HG02623 (cell line): ENCODE measurements at regions not wholly inside any gene's neighbourhood (a gene's known extent, or its start where the extent isn't known, plus 50 kb on each side); places are given as distances from the start of the nearest gene placed in this dataset.
"Not testable (repeated sequence)": the region's sequence is repeated elsewhere in the genome, so short reads cannot be mapped to it uniquely, and the experiment has no call there.

Source experiments
- ATAC-seq: cut with Tn5 transposase; IDR thresholded peaks from one replicate; pipeline ENCODE4 v1.9.1; 2021; ENCODE audit warnings: moderate library complexity; ENCODE audit not compliant: unreplicated experiment

- no peak for ATAC-seq
These were observed 62.0 kb upstream of the ST3GAL6 start for GRCh38 chr3:98701071-98701675.

GRCh38 chr3:98702166-98702565 is 61.0 kb upstream of the ST3GAL6 start:
- no peak for ATAC-seq

- ATAC-seq = no peak
These were observed 57.9 kb upstream of the ST3GAL6 start for GRCh38 chr3:98705212-98705611.

GRCh38 chr3:98705694-98706093 is 57.4 kb upstream of the ST3GAL6 start:
- no peak for ATAC-seq

- ATAC-seq = not testable (repeated sequence)
These were observed 54.5 kb upstream of the ST3GAL6 start for GRCh38 chr3:98708681-98709080.

- no peak for ATAC-seq
These were observed 53.7 kb upstream of the ST3GAL6 start for GRCh38 chr3:98709441-98709840.

- no peak for ATAC-seq
These were observed 53.0 kb upstream of the ST3GAL6 start for GRCh38 chr3:98710067-98710659.

- no peak for ATAC-seq
These were observed 51.7 kb upstream of the ST3GAL6 start for GRCh38 chr3:98711426-98711825.

GRCh38 chr3:98712726-98713125 is 50.4 kb upstream of the ST3GAL6 start:
- no peak for ATAC-seq

- ATAC-seq = not testable (repeated sequence)
These were observed 49.8 kb upstream of the ST3GAL6 start for GRCh38 chr3:98713332-98713731.
